ENCODE measurements at regions not wholly inside any gene's neighbourhood (a gene's known extent, or its start where the extent isn't known, plus 50 kb on each side); places are given as distances from the start of the nearest gene placed in this dataset.

DNA sequence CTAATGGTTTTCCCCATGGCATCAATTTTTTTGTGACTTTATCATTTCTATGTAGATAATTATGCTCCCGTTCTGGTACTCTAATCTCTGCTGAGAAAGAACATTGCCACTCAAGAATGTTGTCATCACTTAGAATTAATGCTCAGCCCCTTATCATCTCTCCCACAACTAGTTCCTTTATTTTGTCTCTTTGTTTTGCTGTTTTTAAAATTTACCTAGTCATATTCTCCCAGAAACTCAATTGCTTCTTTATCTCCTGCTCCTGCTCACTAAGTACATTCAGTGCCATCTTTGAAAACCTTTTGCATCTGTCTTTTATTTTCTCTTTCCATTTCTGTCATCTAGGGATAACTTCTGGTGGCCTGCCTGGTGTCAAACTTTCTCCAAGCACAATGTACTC, 324.9 kb upstream of the MTPN start:
- Histone ChIP-seq H3K23ac (ENCODE audit: insufficient read length) (no peak overlapping the region), H2BK12ac (ENCODE audit: low read depth, low read length) (no peak overlapping the region), H3K23me2 (ENCODE audit: low read depth, low read length) (no peaks in the 10 kb centered on the region), H4K20me1 (replicated peaks in 1 of 2; ENCODE audit: control insufficient read depth in 1 of 2, insufficient read depth in 2 of 2, low read length in 2 of 2) (no peaks in the 10 kb centered on the region), H3K79me2 (ENCODE audit: control insufficient read depth in 1 of 2, insufficient read depth in 2 of 2, low read length in 2 of 2) (no peaks in the 10 kb centered on the region), H2AFZ (ENCODE audit: low read length) (no peak overlapping the region), H2BK15ac (ENCODE audit: low read length) (no peak overlapping the region), H4K8ac (ENCODE audit: extremely low read depth, insufficient read depth, low read length) (no peak overlapping the region), H4K5ac (ENCODE audit: insufficient read length, low read depth, low read length) (no peak overlapping the region), H3K9ac (replicated peaks in 1 of 4; ENCODE audit: extremely low read depth in 1 of 4, low read depth in 3 of 4, low read length in 3 of 4) (no peak overlapping the region), H2BK120ac (replicated peaks; ENCODE audit: low read depth, low read length) (no peak overlapping the region), H3K56ac (replicated peaks; ENCODE audit: insufficient read length, low read depth, low read length) (no peak overlapping the region), H3K18ac (ENCODE audit: extremely low read depth, low read length) (no peak overlapping the region), H3K9me3 (ENCODE audit: insufficient read depth in 2 of 2, low read depth in 1 of 2, low read length in 1 of 2) (no peaks in the 10 kb centered on the region; a peak in 1 of 4 replicates), H3K4me3 (ENCODE audit: extremely low read depth in 1 of 4, insufficient read depth in 2 of 4, low read depth in 3 of 4, low read length in 4 of 4) (no peak overlapping the region), H3K36me3 (ENCODE audit: control insufficient read depth in 2 of 4, insufficient read depth in 4 of 4, low read length in 3 of 4) (no peaks in the 10 kb centered on the region), H3K79me1 (ENCODE audit: low read depth, low read length) (no peaks in the 10 kb centered on the region), H3K4me2 (ENCODE audit: insufficient read depth in 1 of 2, low read depth in 2 of 2, low read length in 2 of 2) (no peak overlapping the region), H3K4me1 (replicated peaks in 1 of 4; ENCODE audit: control insufficient read depth in 3 of 4, insufficient read depth in 4 of 4, low read length in 3 of 4) (no peaks in the 10 kb centered on the region), H3K27me3 (replicated peaks in 1 of 4; ENCODE audit: control insufficient read depth in 3 of 4, extremely low read depth in 1 of 4, insufficient read depth in 3 of 4, low read length in 3 of 4) (no peaks in the 10 kb centered on the region), H2BK20ac (ENCODE audit: low read length) (no peak overlapping the region), H2BK5ac (ENCODE audit: low read depth, low read length) (no peak overlapping the region), H2AK5ac (ENCODE audit: low read depth, low read length) (no peak overlapping the region), H4K91ac (replicated peaks; ENCODE audit: insufficient read length, low read length) (no peak overlapping the region), H3K4ac (replicated peaks; ENCODE audit: insufficient read length, low read depth, low read length) (no peak overlapping the region), H3K14ac (ENCODE audit: insufficient read length) (no peak overlapping the region), H3K27ac (ENCODE audit: low read depth, low read length) (no peak overlapping the region)
- TF ChIP-seq, protein P1, sequence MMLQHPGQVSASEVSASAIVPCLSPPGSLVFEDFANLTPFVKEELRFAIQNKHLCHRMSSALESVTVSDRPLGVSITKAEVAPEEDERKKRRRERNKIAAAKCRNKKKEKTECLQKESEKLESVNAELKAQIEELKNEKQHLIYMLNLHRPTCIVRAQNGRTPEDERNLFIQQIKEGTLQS (IDR thresholded peaks at IDR 0.05; ENCODE audit: insufficient read depth, low read depth, low read length) = no peak
- TF ChIP-seq SRF (IDR thresholded peaks at IDR 0.05; ENCODE audit: low read depth, low read length) (no peak), GTF2F1 (IDR thresholded peaks at IDR 0.05; ENCODE audit: borderline replicate concordance, low read depth, low read length) (no peak), TAF1 (IDR thresholded peaks at IDR 0.05; ENCODE audit: low read depth, low read length) (no peak), CBX8 (IDR thresholded peaks at IDR 0.05; ENCODE audit: borderline replicate concordance, low read depth, low read length) (no peak), EGR1 (IDR thresholded peaks at IDR 0.05; ENCODE audit: borderline replicate concordance, low read depth, low read length) (no peak), RNF2 (IDR thresholded peaks at IDR 0.05; ENCODE audit: borderline replicate concordance, low read depth, low read length, missing control alignments, poor library complexity, severe bottlenecking) (no peak), SAP30 (IDR thresholded peaks at IDR 0.05; ENCODE audit: insufficient read depth, insufficient replicate concordance, low read length) (no peak), EP300 (IDR thresholded peaks at IDR 0.05; ENCODE audit: borderline replicate concordance in 1 of 2, low read depth in 2 of 2, low read length in 2 of 2) (no peak), TBP (IDR thresholded peaks at IDR 0.05; ENCODE audit: low read depth, low read length) (no peak), POU5F1 (IDR thresholded peaks at IDR 0.05; ENCODE audit: low read depth, low read length) (no peak), SP1 (IDR thresholded peaks at IDR 0.05; ENCODE audit: low read depth, low read length) (no peak)
- WGBS, 2 experiments (ENCODE audit: extremely low coverage in 1 of 2, insufficient coverage in 1 of 2, insufficient read length in 1 of 2, insufficient replicate concordance in 2 of 2, low coverage in 1 of 2, low lambda C conversion rate in 2 of 2, missing lambda C conversion rate in 1 of 2) = 86% methylated on average over 1 of the region's 1 CpG; no CpG with 5 or more reads in 1 of the 2 experiments
- ChIA-PET CTCF (ENCODE audit: partially characterized antibody) (interaction anchor here (0.7 kb wide), 1 partner anchor 396 kb away, joined by 3 read pairs; no protein-coding TSS in a partner anchor), POLR2A (ENCODE audit: partially characterized antibody) (no interaction called here)
- DNase-seq (ENCODE audit: low read depth in 1 of 2, low spot score in 2 of 2) (no peak), FAIRE-seq (no peak)
